ENCODE measurements at regions not wholly inside any gene's neighbourhood (a gene's known extent, or its start where the extent isn't known, plus 50 kb on each side); places are given as distances from the start of the nearest gene placed in this dataset.

- TF ChIP-seq, protein P1, sequence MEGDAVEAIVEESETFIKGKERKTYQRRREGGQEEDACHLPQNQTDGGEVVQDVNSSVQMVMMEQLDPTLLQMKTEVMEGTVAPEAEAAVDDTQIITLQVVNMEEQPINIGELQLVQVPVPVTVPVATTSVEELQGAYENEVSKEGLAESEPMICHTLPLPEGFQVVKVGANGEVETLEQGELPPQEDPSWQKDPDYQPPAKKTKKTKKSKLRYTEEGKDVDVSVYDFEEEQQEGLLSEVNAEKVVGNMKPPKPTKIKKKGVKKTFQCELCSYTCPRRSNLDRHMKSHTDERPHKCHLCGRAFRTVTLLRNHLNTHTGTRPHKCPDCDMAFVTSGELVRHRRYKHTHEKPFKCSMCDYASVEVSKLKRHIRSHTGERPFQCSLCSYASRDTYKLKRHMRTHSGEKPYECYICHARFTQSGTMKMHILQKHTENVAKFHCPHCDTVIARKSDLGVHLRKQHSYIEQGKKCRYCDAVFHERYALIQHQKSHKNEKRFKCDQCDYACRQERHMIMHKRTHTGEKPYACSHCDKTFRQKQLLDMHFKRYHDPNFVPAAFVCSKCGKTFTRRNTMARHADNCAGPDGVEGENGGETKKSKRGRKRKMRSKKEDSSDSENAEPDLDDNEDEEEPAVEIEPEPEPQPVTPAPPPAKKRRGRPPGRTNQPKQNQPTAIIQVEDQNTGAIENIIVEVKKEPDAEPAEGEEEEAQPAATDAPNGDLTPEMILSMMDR (conservative IDR thresholded peaks at IDR 0.05; ENCODE audit: low read depth, low read length), result no peak
- no peak for TF ChIP-seq POLR2A (IDR thresholded peaks at IDR 0.05; ENCODE audit: low read depth, low read length)
- TF ChIP-seq RFX5 (IDR thresholded peaks at IDR 0.05; ENCODE audit: low read depth, low read length), result no peak
- no peak for TF ChIP-seq RCOR1 (IDR thresholded peaks at IDR 0.05; ENCODE audit: insufficient replicate concordance, low read length)
- TF ChIP-seq MAZ (IDR thresholded peaks at IDR 0.05; ENCODE audit: borderline replicate concordance, low read depth, low read length), result no peak
- TF ChIP-seq MXI1 (IDR thresholded peaks at IDR 0.05; ENCODE audit: borderline replicate concordance, low read depth, low read length), result no peak
- TF ChIP-seq CHD1 (IDR thresholded peaks at IDR 0.05; ENCODE audit: low read depth, low read length), result no peak
- TF ChIP-seq, protein P2, sequence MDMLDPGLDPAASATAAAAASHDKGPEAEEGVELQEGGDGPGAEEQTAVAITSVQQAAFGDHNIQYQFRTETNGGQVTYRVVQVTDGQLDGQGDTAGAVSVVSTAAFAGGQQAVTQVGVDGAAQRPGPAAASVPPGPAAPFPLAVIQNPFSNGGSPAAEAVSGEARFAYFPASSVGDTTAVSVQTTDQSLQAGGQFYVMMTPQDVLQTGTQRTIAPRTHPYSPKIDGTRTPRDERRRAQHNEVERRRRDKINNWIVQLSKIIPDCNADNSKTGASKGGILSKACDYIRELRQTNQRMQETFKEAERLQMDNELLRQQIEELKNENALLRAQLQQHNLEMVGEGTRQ (IDR thresholded peaks at IDR 0.05; ENCODE audit: low read depth, low read length), result no peak
- no peak for TF ChIP-seq RAD21 (IDR thresholded peaks at IDR 0.05; ENCODE audit: low read length)
Measured at GRCh38 chr9:88754452-88754851, 219.5 kb downstream of the NXNL2 start.

Measured in IMR-90 (cell line).